Lower leg skin (tissue), 4 donors: ENCODE measurements at regions not wholly inside any gene's neighbourhood (a gene's known extent, or its start where the extent isn't known, plus 50 kb on each side); places are given as distances from the start of the nearest gene placed in this dataset.

Source experiments
- DNase-seq, 2 donors: peaks; one replicate each; pipeline ENCODE4 v3.0.0-alpha.2; 2019; ENCODE audit warnings: low spot score in 2 of 2
- H3K4me3 ChIP-seq: fragments of 200-600 bp; sonication (generic); 2 replicates; pipeline ENCODE4 v1.5.1; 2017; ENCODE audit warnings: mild to moderate bottlenecking, low read depth; ENCODE audit not compliant: poor library complexity, severe bottlenecking
- POLR2A ChIP-seq, 2 donors: fragments of 450-650 bp; IDR thresholded peaks; one replicate each; pipeline ENCODE4 v1.6.1; 2016 to 2017; ENCODE audit warnings: antibody characterized with exemption in 2 of 2, mild to moderate bottlenecking in 1 of 2, moderate library complexity in 1 of 2
- WGBS, 2 donors: methylation state at CpG; one replicate each; pipeline ENCODE4 v1.1.5; 2018; 5-methylcytosine and 5-hydroxymethylcytosine counted together
- intact Hi-C: fragments of 100-400 bp; cut with DNase I; formaldehyde crosslinking; loops from one replicate; pipeline ENCODE4 v1.15.0; 2023; ENCODE audit warnings: low total_unique reads
- TF ChIP-seq, protein P1 (sequence below), 3 donors: fragments of 450-650 bp; IDR thresholded peaks; one replicate each; pipeline ENCODE4 v1.5.1; 2016; ENCODE audit warnings: antibody characterized with exemption in 3 of 3, mild to moderate bottlenecking in 3 of 3, moderate library complexity in 2 of 3

DNA sequence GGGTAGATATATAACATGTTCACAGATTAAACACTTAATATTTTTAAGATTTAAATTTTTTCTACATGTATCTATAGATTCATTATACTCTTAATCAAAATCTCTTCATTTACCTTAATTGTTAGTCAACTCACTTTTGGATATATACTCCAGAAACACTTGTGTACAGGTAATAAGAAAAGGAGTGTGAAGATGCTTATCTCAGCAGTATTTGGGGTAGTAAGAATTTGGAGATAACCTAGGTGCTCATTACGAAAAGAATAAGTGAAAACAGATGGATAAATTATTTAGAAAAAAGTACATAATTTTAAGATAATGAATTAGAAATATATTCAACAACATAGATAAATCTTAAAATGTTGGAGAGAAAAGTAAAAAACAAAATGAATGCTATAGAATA is 226.5 kb upstream of the PLSCR5 start:
- 79 to 89% methylated on average over 1 of the region's 1 CpG for WGBS, 2 donors
- intact Hi-C loops: no loop called here
- no peak for DNase-seq
- TF ChIP-seq, protein P1, sequence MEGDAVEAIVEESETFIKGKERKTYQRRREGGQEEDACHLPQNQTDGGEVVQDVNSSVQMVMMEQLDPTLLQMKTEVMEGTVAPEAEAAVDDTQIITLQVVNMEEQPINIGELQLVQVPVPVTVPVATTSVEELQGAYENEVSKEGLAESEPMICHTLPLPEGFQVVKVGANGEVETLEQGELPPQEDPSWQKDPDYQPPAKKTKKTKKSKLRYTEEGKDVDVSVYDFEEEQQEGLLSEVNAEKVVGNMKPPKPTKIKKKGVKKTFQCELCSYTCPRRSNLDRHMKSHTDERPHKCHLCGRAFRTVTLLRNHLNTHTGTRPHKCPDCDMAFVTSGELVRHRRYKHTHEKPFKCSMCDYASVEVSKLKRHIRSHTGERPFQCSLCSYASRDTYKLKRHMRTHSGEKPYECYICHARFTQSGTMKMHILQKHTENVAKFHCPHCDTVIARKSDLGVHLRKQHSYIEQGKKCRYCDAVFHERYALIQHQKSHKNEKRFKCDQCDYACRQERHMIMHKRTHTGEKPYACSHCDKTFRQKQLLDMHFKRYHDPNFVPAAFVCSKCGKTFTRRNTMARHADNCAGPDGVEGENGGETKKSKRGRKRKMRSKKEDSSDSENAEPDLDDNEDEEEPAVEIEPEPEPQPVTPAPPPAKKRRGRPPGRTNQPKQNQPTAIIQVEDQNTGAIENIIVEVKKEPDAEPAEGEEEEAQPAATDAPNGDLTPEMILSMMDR (IDR thresholded peaks at IDR 0.05): no peak
- no peak for TF ChIP-seq POLR2A (IDR thresholded peaks at IDR 0.05)
- H3K4me3 ChIP-seq: no peak overlapping the region

DNA sequence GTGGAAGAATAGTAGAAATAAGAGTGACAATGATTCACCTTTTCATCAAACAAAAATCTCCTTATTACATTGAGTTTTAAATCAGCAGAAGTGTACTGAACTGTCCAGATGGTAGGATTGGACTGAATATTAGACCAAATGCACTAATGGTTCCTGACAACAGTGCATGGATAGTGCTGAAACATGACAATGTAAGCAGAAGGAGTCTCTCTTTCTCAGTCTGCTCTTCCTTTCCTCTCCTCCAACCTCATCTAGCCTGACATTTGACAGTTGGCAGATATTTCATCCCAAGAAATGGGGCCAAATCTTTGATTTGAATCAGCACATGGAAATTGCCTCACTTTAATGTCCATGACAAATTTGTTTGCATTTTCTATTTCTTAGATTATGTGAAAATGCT is 225.1 kb upstream of the PLSCR5 start:
- no peak for TF ChIP-seq POLR2A (IDR thresholded peaks at IDR 0.05)
- TF ChIP-seq, protein P1 (IDR thresholded peaks at IDR 0.05): no peak
- DNase-seq: no peak
- no peak overlapping the region for H3K4me3 ChIP-seq
- intact Hi-C loops: no loop called here

DNA sequence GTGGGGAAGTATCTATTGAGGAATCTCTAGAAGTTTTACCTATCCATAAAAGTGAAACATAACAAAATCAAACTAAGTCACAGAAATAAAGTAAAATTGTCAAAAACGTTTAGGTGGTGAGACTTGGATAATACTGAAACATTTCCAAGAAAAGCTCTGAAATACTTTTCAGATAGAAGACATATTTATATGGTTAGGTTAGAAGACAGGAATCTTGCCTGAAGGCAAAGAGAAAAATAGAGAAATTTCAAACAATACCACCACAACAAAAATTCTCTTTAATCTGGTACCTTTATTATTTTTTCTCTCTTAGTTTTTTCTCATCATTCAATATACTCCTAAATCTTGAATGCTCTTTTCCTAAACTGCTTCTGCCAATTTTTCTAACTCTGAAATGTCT is 222.7 kb upstream of the PLSCR5 start:
- WGBS, 2 donors: 3 to 22% methylated on average over 1 of the region's 1 CpG
- no peak overlapping the region for H3K4me3 ChIP-seq
- no peak for DNase-seq
- intact Hi-C loops: no loop called here
- no peak for TF ChIP-seq POLR2A (IDR thresholded peaks at IDR 0.05)
- TF ChIP-seq, protein P1 (IDR thresholded peaks at IDR 0.05): no peak

DNA sequence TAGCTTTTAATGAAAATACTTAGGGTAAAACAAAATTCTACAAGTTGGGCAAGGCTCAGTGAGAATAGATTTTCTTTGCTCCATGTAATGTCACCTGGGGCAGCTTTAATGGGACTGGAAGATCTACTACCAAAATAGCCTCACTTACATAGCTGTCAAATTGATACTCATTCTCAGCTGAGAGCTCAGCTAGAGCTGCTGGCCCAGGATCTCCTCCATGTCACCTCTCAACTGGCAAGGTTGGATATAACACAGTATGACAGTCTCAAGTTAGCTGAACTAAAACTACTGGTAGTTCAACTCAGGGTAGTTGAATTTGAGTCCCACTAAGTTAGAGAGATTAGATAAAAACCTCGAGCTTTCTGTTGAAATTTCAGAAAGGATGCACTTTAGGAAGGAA is 218.5 kb upstream of the PLSCR5 start:
- TF ChIP-seq, protein P1 (IDR thresholded peaks at IDR 0.05): no peak
- no peak for TF ChIP-seq POLR2A (IDR thresholded peaks at IDR 0.05)
- intact Hi-C loops: no loop called here
- DNase-seq: no peak
- H3K4me3 ChIP-seq: no peak overlapping the region
- 65 to 79% methylated on average over 1 of the region's 1 CpG for WGBS, 2 donors

DNA sequence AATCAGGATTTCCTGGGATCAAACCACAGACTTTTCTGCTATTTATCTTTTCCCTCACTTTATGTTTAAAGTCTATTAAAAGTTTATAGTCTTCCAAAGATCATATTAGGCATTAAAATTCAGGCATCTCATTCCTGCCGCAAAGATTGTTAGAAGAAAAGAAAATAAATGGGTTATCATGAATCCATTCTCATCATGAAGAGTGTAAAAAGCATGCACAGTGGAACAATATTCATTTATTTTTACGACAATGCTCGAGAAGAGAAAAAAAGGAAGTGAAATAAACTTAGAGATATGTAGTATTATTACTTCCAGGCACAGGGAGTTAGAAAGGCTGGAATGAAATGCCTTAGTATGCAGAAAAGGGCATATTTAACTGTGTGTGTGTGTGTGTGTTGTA is 213.7 kb upstream of the PLSCR5 start:
- H3K4me3 ChIP-seq: no peak overlapping the region
- WGBS, 2 donors: 76 to 78% methylated on average over 3 of the region's 3 CpGs
- intact Hi-C loops: no loop called here
- DNase-seq: no peak
- TF ChIP-seq, protein P1 (IDR thresholded peaks at IDR 0.05): no peak
- no peak for TF ChIP-seq POLR2A (IDR thresholded peaks at IDR 0.05)

DNA sequence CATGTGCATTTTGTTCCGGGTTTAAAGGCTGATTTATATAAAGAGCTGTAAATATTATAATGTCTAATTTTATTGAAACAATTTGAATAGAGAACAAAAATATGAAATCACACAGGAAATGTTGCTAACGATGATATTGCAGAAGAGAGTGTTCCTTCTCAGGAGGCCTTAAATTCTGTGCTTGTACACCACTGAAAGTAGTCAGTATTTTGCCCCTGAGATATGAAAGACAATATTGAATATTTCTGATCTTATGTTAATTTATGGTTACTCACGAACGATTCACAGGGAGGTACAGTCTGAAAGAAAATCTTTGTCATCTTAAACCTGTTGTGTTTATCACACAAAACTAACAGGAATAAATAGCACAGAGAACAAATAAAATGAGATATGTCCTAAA is 213.2 kb upstream of the PLSCR5 start:
- TF ChIP-seq, protein P1 (IDR thresholded peaks at IDR 0.05): no peak
- TF ChIP-seq POLR2A (IDR thresholded peaks at IDR 0.05): no peak
- 56 to 63% methylated on average over 4 of the region's 4 CpGs for WGBS, 2 donors
- H3K4me3 ChIP-seq: no peak overlapping the region
- DNase-seq: no peak
- intact Hi-C loops: no loop called here
